GM23338 (cell line): ENCODE measurements at regions not wholly inside any gene's neighbourhood (a gene's known extent, or its start where the extent isn't known, plus 50 kb on each side); places are given as distances from the start of the nearest gene placed in this dataset.

Experiments used
- ATAC-seq: fragments of 200-7000 bp; cut with Tn5 transposase; 3 replicates; pipeline ENCODE4 v1.9.1; 2020
- DNase-seq: peaks from one replicate; pipeline ENCODE4 v3.0.0-alpha.2; 2015; ENCODE audit warnings: low spot score
- H2AFZ ChIP-seq: fragments of 200-600 bp; sonication (generic); 2 replicates; pipeline ENCODE4 v1.8.0; 2016; ENCODE audit warnings: antibody characterized with exemption, mild to moderate bottlenecking, moderate library complexity
- H3F3A ChIP-seq: fragments of 200-600 bp; sonication (generic); replicated peaks from 2 replicates; pipeline ENCODE4 v1.8.0; 2017; ENCODE audit warnings: antibody characterized with exemption, mixed run types, low read depth
- H3K27ac ChIP-seq: fragments of 200-600 bp; sonication (generic); 2 replicates; pipeline ENCODE4 v1.6.1; 2016; ENCODE audit warnings: low read depth
- H3K27me3 ChIP-seq: fragments of 200-600 bp; sonication (generic); 2 replicates; pipeline ENCODE4 v1.8.0; 2016; ENCODE audit warnings: mild to moderate bottlenecking, mixed run types, moderate library complexity; ENCODE audit not compliant: insufficient read depth
- H3K36me3 ChIP-seq: fragments of 200-600 bp; sonication (generic); 2 replicates; pipeline ENCODE4 v1.8.0; 2016; ENCODE audit warnings: mild to moderate bottlenecking; ENCODE audit not compliant: insufficient read depth
- H3K4me1 ChIP-seq: fragments of 200-600 bp; sonication (generic); 2 replicates; pipeline ENCODE4 v1.8.0; 2016; ENCODE audit warnings: mild to moderate bottlenecking, moderate library complexity; ENCODE audit not compliant: insufficient read depth
- H3K4me2 ChIP-seq: fragments of 200-600 bp; sonication (generic); 2 replicates; pipeline ENCODE4 v1.7.1; 2017; ENCODE audit warnings: mixed run types
- H3K4me3 ChIP-seq: fragments of 200-600 bp; sonication (generic); 2 replicates; pipeline ENCODE4 v1.6.1; 2016; ENCODE audit warnings: mixed run types
- H3K79me2 ChIP-seq: fragments of 200-600 bp; sonication (generic); replicated peaks from 2 replicates; pipeline ENCODE4 v1.8.0; 2017; ENCODE audit warnings: mild to moderate bottlenecking; ENCODE audit not compliant: insufficient read depth
- H3K9me2 ChIP-seq: fragments of 200-600 bp; sonication (generic); 2 replicates; pipeline ENCODE4 v1.8.0; 2017; ENCODE audit not compliant: insufficient read depth
- H4K20me1 ChIP-seq: fragments of 200-600 bp; sonication (generic); replicated peaks from 2 replicates; pipeline ENCODE4 v1.8.0; 2017; ENCODE audit warnings: mild to moderate bottlenecking; ENCODE audit not compliant: insufficient read depth
- H3K27ac Mint-ChIP-seq: 2 replicates; pipeline ENCODE4 v1.8.0; 2020; ENCODE audit warnings: inconsistent platforms, mild to moderate bottlenecking, moderate library complexity, mixed read lengths
- H3K27me3 Mint-ChIP-seq: 3 replicates; pipeline ENCODE4 v1.8.0; 2022; ENCODE audit warnings: low read depth, mild to moderate bottlenecking, moderate library complexity, mixed read lengths, inconsistent platforms; ENCODE audit not compliant: insufficient read depth, poor library complexity
- H3K36me3 Mint-ChIP-seq: 3 replicates; pipeline ENCODE4 v1.8.0; 2021; ENCODE audit warnings: low read depth, mild to moderate bottlenecking, inconsistent platforms, moderate library complexity, mixed read lengths
- H3K4me1 Mint-ChIP-seq: 3 replicates; pipeline ENCODE4 v1.8.0; 2020; ENCODE audit warnings: mild to moderate bottlenecking, inconsistent platforms, mixed read lengths
- H3K4me3 Mint-ChIP-seq: 3 replicates; pipeline ENCODE4 v1.8.0; 2021; ENCODE audit warnings: moderate library complexity, mild to moderate bottlenecking, inconsistent platforms, mixed read lengths
- H3K9me3 Mint-ChIP-seq: 3 replicates; pipeline ENCODE4 v1.8.0; 2020; ENCODE audit warnings: moderate library complexity, mild to moderate bottlenecking, inconsistent platforms, mixed read lengths
- CTCF ChIP-seq, 2 experiments: fragments of 200-600 bp in 1 of 2; sonication (generic) in 1 of 2; conservative IDR thresholded peaks; 2 replicates each; pipeline versions ENCODE4 v1.5.1 to v1.6.1; 2016 to 2017; ENCODE audit warnings: antibody characterized with exemption in 2 of 2, low read depth in 2 of 2, mild to moderate bottlenecking in 2 of 2, moderate library complexity in 1 of 2
- ETS1 ChIP-seq: IDR thresholded peaks from 2 replicates; pipeline ENCODE4 v1.6.1; 2016; ENCODE audit warnings: antibody characterized with exemption
- EZH2 ChIP-seq: fragments of 200-600 bp; sonication (generic); IDR thresholded peaks from one replicate; pipeline ENCODE4 v1.8.0; 2017; ENCODE audit warnings: antibody characterized with exemption, mild to moderate bottlenecking, low read depth; ENCODE audit not compliant: unreplicated experiment
- NANOG ChIP-seq: IDR thresholded peaks from 2 replicates; pipeline ENCODE4 v1.6.1; 2016; ENCODE audit warnings: antibody characterized with exemption, borderline replicate concordance
- POLR2AphosphoS5 ChIP-seq: IDR thresholded peaks from 2 replicates; pipeline ENCODE4 v1.6.1; 2016; ENCODE audit warnings: antibody characterized with exemption, low read depth
- REST ChIP-seq: IDR thresholded peaks from one replicate; pipeline ENCODE4 v1.6.1; 2018; ENCODE audit warnings: antibody characterized with exemption; ENCODE audit not compliant: unreplicated experiment
- STAT1 ChIP-seq: IDR thresholded peaks from one replicate; pipeline ENCODE4 v1.6.1; 2016; ENCODE audit warnings: antibody characterized with exemption; ENCODE audit not compliant: unreplicated experiment
- ZNF331 ChIP-seq: fragments of 250-450 bp; sonication (Bioruptor Pico); IDR thresholded peaks from 2 replicates; pipeline ENCODE4 v1.5.0; 2020; ENCODE audit warnings: low read depth, mild to moderate bottlenecking, moderate library complexity
- ZNF462 ChIP-seq: fragments of 250-450 bp; sonication (Bioruptor Pico); IDR thresholded peaks from 2 replicates; pipeline ENCODE4 v1.5.0; 2020; ENCODE audit warnings: mild to moderate bottlenecking, moderate library complexity

- no peak for TF ChIP-seq STAT1
Measured at GRCh38 chr14:31920989-31921650, 156.0 kb upstream of the ARHGAP5 start (continued).

- no peak overlapping the region for H2AFZ ChIP-seq
- DNase-seq (no peak), ATAC-seq (no peak)
- no peaks in the 10 kb centered on the region; the same call in 1 of the 2 replicates for H3K4me1 ChIP-seq
- no peak overlapping the region for H3K4me3 Mint-ChIP-seq
- H3K4me3 ChIP-seq, result no peak overlapping the region
- no peaks in the 10 kb centered on the region for H3K36me3 ChIP-seq
- H4K20me1 ChIP-seq, result no peaks in the 10 kb centered on the region
- H3K9me3 Mint-ChIP-seq, result no peaks in the 10 kb centered on the region
- no peaks in the 10 kb centered on the region for H3K27me3 ChIP-seq
- H3K79me2 ChIP-seq, result no peaks in the 10 kb centered on the region
- H3K27ac ChIP-seq, result no peak overlapping the region
- no peaks in the 10 kb centered on the region for H3K36me3 Mint-ChIP-seq
- TF ChIP-seq EZH2 (no peak), POLR2AphosphoS5 (no peak), ZNF331 (no peak), ZNF462 (no peak), ETS1 (no peak), REST (no peak), CTCF (conservative IDR thresholded peaks at IDR 0.05; ENCODE audit: low read depth in 2 of 2) (no peak), NANOG (no peak), STAT1 (no peak)
- H3F3A ChIP-seq, result no peaks in the 10 kb centered on the region
- no peaks in the 10 kb centered on the region; the same call in 1 of the 2 replicates for H3K9me2 ChIP-seq
- H3K4me1 Mint-ChIP-seq, result peaks cover under 1% of the 10 kb centered on the region; the same call in 1 of the 3 replicates
- H3K27me3 Mint-ChIP-seq, result no peaks in the 10 kb centered on the region
- no peak overlapping the region for H3K4me2 ChIP-seq
- no peak overlapping the region for H3K27ac Mint-ChIP-seq
Measured at GRCh38 chr14:31921721-31922120, 155.4 kb upstream of the ARHGAP5 start.
